ENCODE measurements at regions not wholly inside any gene's neighbourhood (a gene's known extent, or its start where the extent isn't known, plus 50 kb on each side); places are given as distances from the start of the nearest gene placed in this dataset.

DNA sequence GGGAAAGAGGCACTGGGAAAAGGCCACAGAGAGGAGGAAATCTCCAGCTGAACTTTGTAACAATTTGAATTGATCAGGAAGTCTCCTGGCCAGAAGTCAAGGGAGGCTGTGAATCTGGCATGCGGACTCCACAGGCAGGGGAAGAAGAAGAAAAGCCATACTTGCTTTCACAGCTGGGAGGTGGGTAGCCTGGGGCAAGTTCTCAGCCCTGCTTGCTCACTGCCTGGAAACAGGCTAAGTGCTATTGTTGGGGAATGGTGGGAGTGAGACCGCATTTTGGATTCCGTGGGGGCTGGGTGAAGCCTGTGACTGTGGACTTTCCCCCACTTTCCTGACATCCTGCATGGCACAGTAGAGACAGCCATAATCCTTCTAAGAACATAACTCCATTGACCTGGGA is 168.8 kb upstream of the CD96 start:
- peaks cover 6 to 8% of the 10 kb centered on the region in 2 donors for H3K9me3 ChIP-seq
- H3K36me3 ChIP-seq: no peaks in the 10 kb centered on the region
- TF ChIP-seq POLR2AphosphoS5 (IDR thresholded peaks at IDR 0.05): no peak
- no peak for TF ChIP-seq EP300 (IDR thresholded peaks at IDR 0.05; ENCODE audit: low read depth)
- TF ChIP-seq POLR2A (IDR thresholded peaks at IDR 0.05): no peak
- no peak for TF ChIP-seq CTCF (IDR thresholded peaks at IDR 0.05)
- intact Hi-C loops (cut with DNase I; ENCODE audit: low total_unique reads) (no loop called here), in situ Hi-C loops (cut with MboI; ENCODE audit: low pct_ligation_motif_present in 1 of 4, low pct_unique_long_range_greater_than_20kb in 1 of 4, low sequenced_read_pairs in 3 of 4) (no loop called here)
- no peak overlapping the region for H3K27ac ChIP-seq
- H3K27me3 ChIP-seq: no peaks in the 10 kb centered on the region
- WGBS, 2 donors (ENCODE audit: low coverage in 1 of 2): 89% methylated on average over 3 of the region's 3 CpGs; no CpG with 5 or more reads in 1 of the 2 donors
- no peak for DNase-seq
- no peaks in the 10 kb centered on the region for H3K4me1 ChIP-seq
- no peak overlapping the region for H3K4me3 ChIP-seq

DNA sequence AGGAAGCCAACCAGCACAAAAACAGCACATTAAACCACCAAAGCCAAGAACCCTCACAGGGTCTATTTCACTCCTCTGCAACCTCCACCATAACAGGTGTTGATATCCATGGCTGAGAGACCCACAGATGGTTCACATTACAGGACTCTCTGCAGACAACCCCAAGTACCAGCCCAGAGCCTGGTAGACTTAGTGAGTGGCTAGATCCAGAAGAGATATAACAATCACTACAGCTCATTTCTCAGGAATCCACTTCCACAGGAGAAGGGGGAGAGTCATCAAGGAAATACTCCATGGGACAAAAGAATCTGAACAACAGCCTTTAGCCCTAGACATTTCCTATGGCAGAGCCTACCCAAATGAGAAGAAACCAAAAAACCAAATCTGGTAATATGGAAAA is 168.1 kb upstream of the CD96 start:
- DNase-seq: no peak
- Histone ChIP-seq H3K27ac (no peak overlapping the region), H3K27me3 (no peaks in the 10 kb centered on the region), H3K9me3 (peaks cover 6 to 8% of the 10 kb centered on the region in 2 donors), H3K4me1 (no peaks in the 10 kb centered on the region), H3K4me3 (no peak overlapping the region), H3K36me3 (no peaks in the 10 kb centered on the region)
- intact Hi-C loops (cut with DNase I; ENCODE audit: low total_unique reads): no loop called here
- TF ChIP-seq EP300 (IDR thresholded peaks at IDR 0.05; ENCODE audit: low read depth): no peak
- no peak for TF ChIP-seq CTCF (IDR thresholded peaks at IDR 0.05)
- no peak for TF ChIP-seq POLR2AphosphoS5 (IDR thresholded peaks at IDR 0.05)
- TF ChIP-seq POLR2A (IDR thresholded peaks at IDR 0.05): no peak
- in situ Hi-C loops (cut with MboI; ENCODE audit: low pct_ligation_motif_present in 1 of 4, low pct_unique_long_range_greater_than_20kb in 1 of 4, low sequenced_read_pairs in 3 of 4): no loop called here

- WGBS, 2 donors (ENCODE audit: low coverage in 1 of 2): 79 to 84% methylated on average over 2 to 4 of the region's 4 CpGs
- H3K4me3 ChIP-seq: no peak overlapping the region
Measured at GRCh38 chr3:111385971-111386495, 156.0 kb upstream of the CD96 start.

DNA sequence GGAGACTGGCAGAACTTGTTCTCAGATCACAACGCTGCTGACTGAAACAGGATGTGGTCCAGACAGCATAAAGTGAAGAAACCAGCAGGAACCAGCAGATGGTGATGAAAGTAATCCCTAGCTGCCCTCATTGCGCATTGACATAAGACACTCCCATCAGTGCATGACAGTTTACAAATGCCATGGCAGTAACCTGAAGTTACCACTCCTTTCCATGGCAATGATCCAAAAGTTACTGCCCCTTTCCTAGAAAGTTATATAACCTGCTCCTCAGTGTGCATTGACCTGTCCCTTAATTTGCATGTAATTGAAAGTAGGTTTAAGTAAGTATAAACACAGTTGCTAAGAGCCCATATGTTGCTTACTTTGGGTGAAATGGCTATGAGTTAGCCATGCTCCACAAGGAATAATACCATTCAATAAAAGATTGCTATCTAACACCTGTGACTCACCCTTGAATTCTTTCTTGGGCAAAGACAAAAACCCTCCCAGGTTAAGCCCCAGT is 149.1 kb upstream of the CD96 start:
- no peak for DNase-seq
- Histone ChIP-seq H3K9me3 (no peaks in the 10 kb centered on the region), H3K27ac (no peak overlapping the region), H3K36me3 (no peaks in the 10 kb centered on the region), H3K27me3 (no peaks in the 10 kb centered on the region), H3K4me3 (no peak overlapping the region), H3K4me1 (no peaks in the 10 kb centered on the region)
- intact Hi-C loops (cut with DNase I; ENCODE audit: low total_unique reads) (no loop called here), in situ Hi-C loops (cut with MboI; ENCODE audit: low pct_ligation_motif_present in 1 of 4, low pct_unique_long_range_greater_than_20kb in 1 of 4, low sequenced_read_pairs in 3 of 4) (no loop called here)
- WGBS, 2 donors (ENCODE audit: low coverage in 1 of 2): 44 to 67% methylated on average over 2 of the region's 2 CpGs
- TF ChIP-seq POLR2AphosphoS5 (IDR thresholded peaks at IDR 0.05) (no peak), CTCF (IDR thresholded peaks at IDR 0.05) (no peak), POLR2A (IDR thresholded peaks at IDR 0.05) (no peak), EP300 (IDR thresholded peaks at IDR 0.05; ENCODE audit: low read depth) (no peak)

More at GRCh38 chr3:111385971-111386495, 156.0 kb upstream of the CD96 start:
- intact Hi-C loops (cut with DNase I; ENCODE audit: low total_unique reads): no loop called here
- no peaks in the 10 kb centered on the region for H3K27me3 ChIP-seq
- no peak for DNase-seq
- H3K36me3 ChIP-seq: no peaks in the 10 kb centered on the region
- TF ChIP-seq EP300 (IDR thresholded peaks at IDR 0.05; ENCODE audit: low read depth) (no peak), POLR2A (IDR thresholded peaks at IDR 0.05) (no peak), CTCF (IDR thresholded peaks at IDR 0.05) (no peak), POLR2AphosphoS5 (IDR thresholded peaks at IDR 0.05) (no peak)
- in situ Hi-C loops (cut with MboI; ENCODE audit: low pct_ligation_motif_present in 1 of 4, low pct_unique_long_range_greater_than_20kb in 1 of 4, low sequenced_read_pairs in 3 of 4): no loop called here
- no peaks in the 10 kb centered on the region for H3K4me1 ChIP-seq
- no peak overlapping the region for H3K27ac ChIP-seq
- H3K9me3 ChIP-seq: no peaks in the 10 kb centered on the region
